ENCODE measurements at regions not wholly inside any gene's neighbourhood (a gene's known extent, or its start where the extent isn't known, plus 50 kb on each side); places are given as distances from the start of the nearest gene placed in this dataset.
"Not testable (repeated sequence)": the region's sequence is repeated elsewhere in the genome, so short reads cannot be mapped to it uniquely, and the experiment has no call there.

- DNase-seq = no peak
Measured at GRCh38 chr5:124905256-124906130, 159.1 kb upstream of the ZNF608 start.

- no peak for DNase-seq
Measured at GRCh38 chr5:124906339-124907097, 160.1 kb upstream of the ZNF608 start.

- DNase-seq = no peak
Measured at GRCh38 chr5:124907098-124907644, 160.7 kb upstream of the ZNF608 start.

GRCh38 chr5:124908581-124909451 is 162.4 kb upstream of the ZNF608 start:
- DNase-seq = no peak

GRCh38 chr5:124909734-124910133 is 163.3 kb upstream of the ZNF608 start:
- DNase-seq = no peak

- DNase-seq = no peak
Measured at GRCh38 chr5:124910354-124911016, 164.0 kb upstream of the ZNF608 start.

- no peak for DNase-seq
Measured at GRCh38 chr5:124912638-124913328, 166.3 kb upstream of the ZNF608 start.

GRCh38 chr5:124913329-124913653 is 166.9 kb upstream of the ZNF608 start:
- no peak for DNase-seq

GRCh38 chr5:124916313-124916712 is 169.9 kb upstream of the ZNF608 start:
- not testable (repeated sequence) for DNase-seq

- no peak for DNase-seq
Measured at GRCh38 chr5:124918618-124919017, 172.2 kb upstream of the ZNF608 start.

GRCh38 chr5:124919076-124919475 is 172.6 kb upstream of the ZNF608 start:
- no peak for DNase-seq

- DNase-seq = no peak
Measured at GRCh38 chr5:124919747-124920525, 173.5 kb upstream of the ZNF608 start.

- no peak for DNase-seq
Measured at GRCh38 chr5:124920909-124921666, 174.6 kb upstream of the ZNF608 start.

GRCh38 chr5:124921694-124922093 is 175.3 kb upstream of the ZNF608 start:
- DNase-seq = no peak

- DNase-seq = no peak
Measured at GRCh38 chr5:124922255-124922975, 176.0 kb upstream of the ZNF608 start.

- no peak for DNase-seq
Measured at GRCh38 chr5:124923131-124923530, 176.7 kb upstream of the ZNF608 start.

GRCh38 chr5:124924729-124925128 is 178.3 kb upstream of the ZNF608 start:
- no peak for DNase-seq

- no peak for DNase-seq
Measured at GRCh38 chr5:124927735-124928134, 181.3 kb upstream of the ZNF608 start.

- DNase-seq = no peak
Measured at GRCh38 chr5:124929000-124929399, 182.6 kb upstream of the ZNF608 start.

Data from central memory CD4-positive, alpha-beta T cell (primary cell).